ENCODE measurements at regions not wholly inside any gene's neighbourhood (a gene's known extent, or its start where the extent isn't known, plus 50 kb on each side); places are given as distances from the start of the nearest gene placed in this dataset.

GRCh38 chr3:74559261-74559660, 55.2 kb downstream of the CNTN3 start (continued):
- TF ChIP-seq E4F1 (IDR thresholded peaks at IDR 0.05; ENCODE audit: borderline replicate concordance, partially characterized antibody), result no peak

- RAD21 ChIA-PET (ENCODE audit: unreplicated experiment), result no interaction called here
- H2AFZ ChIP-seq (ENCODE audit: control insufficient read depth, low read depth, low read length), result no peak overlapping the region
- H3K4me1 ChIP-seq (ENCODE audit: control insufficient read depth, insufficient read depth, low read length), result no peaks in the 10 kb centered on the region
- H3K4me2 ChIP-seq (ENCODE audit: control insufficient read depth, insufficient read depth), result no peak overlapping the region
- H3K9ac ChIP-seq (ENCODE audit: control insufficient read depth, insufficient read depth, low read length), result no peak overlapping the region
- no peaks in the 10 kb centered on the region for H4K20me1 ChIP-seq (ENCODE audit: control insufficient read depth, insufficient read depth)
- no peaks in the 10 kb centered on the region for H3K9me3 ChIP-seq (replicated peaks; ENCODE audit: control insufficient read depth, insufficient read depth, low read length)
- H3K36me3 ChIP-seq (ENCODE audit: control insufficient read depth in 2 of 2, insufficient read depth in 2 of 2, low read length in 1 of 2), result no peaks in the 10 kb centered on the region
- DNase-seq (ENCODE audit: low read depth, low spot score) (no peak), ATAC-seq (no peak), FAIRE-seq (no peak)
- no peak overlapping the region for H3K4me3 ChIP-seq
- SMC1A ChIA-PET (ENCODE audit: uncharacterized antibody, unreplicated experiment), result no interaction called here
- no peaks in the 10 kb centered on the region for H3K79me2 ChIP-seq (ENCODE audit: control insufficient read depth, insufficient read depth, low read length)
- intact Hi-C loops (cut with micrococcal nuclease; ENCODE audit: unreplicated experiment) (no loop called here), in situ Hi-C loops (cut with MboI) (no loop called here)
- H3K27me3 ChIP-seq (replicated peaks in 1 of 2; ENCODE audit: control insufficient read depth in 2 of 2, insufficient read depth in 2 of 2, low read length in 1 of 2), result no peaks in the 10 kb centered on the region
- TF ChIP-seq SMAD1 (IDR thresholded peaks at IDR 0.05; ENCODE audit: low read depth, partially characterized antibody), result no peak
- no peak for TF ChIP-seq IRF3 (IDR thresholded peaks at IDR 0.05)
- TF ChIP-seq NFYA (IDR thresholded peaks at IDR 0.05; ENCODE audit: borderline replicate concordance, low read depth, low read length), result no peak
- TF ChIP-seq NR2C1 (IDR thresholded peaks at IDR 0.05), result no peak
- TF ChIP-seq ATF7 (IDR thresholded peaks at IDR 0.05; ENCODE audit: low read depth), result no peak
- TF ChIP-seq BCL11A (IDR thresholded peaks at IDR 0.05; ENCODE audit: low read depth, low read length), result no peak
- no peak for TF ChIP-seq CHD4 (IDR thresholded peaks at IDR 0.05)
- no peak for TF ChIP-seq MLLT1 (IDR thresholded peaks at IDR 0.05)
- no peak for TF ChIP-seq EZH2 (IDR thresholded peaks at IDR 0.05; ENCODE audit: borderline replicate concordance, control insufficient read depth, low read depth, low read length)
- TF ChIP-seq RELA (IDR thresholded peaks at IDR 0.05; ENCODE audit: borderline replicate concordance, partially characterized antibody), result no peak
- CTCF ChIA-PET, result no interaction called here
- no peak overlapping the region for H3K27ac ChIP-seq (ENCODE audit: control insufficient read depth, insufficient read depth)
- POLR2A ChIA-PET, result no interaction called here
- whole genome bisulfite sequencing (ENCODE audit: insufficient coverage, insufficient replicate concordance, low lambda C conversion rate, missing lambda C conversion rate), result 34% methylated on average over 3 of the region's 3 CpGs
- BruUV-seq (replicated peaks), result no TSS peak
These were observed 63.8 kb downstream of the CNTN3 start for GRCh38 chr3:74550686-74551085.

Data from GM12878 (cell line).